Keratinocyte (primary cell): ENCODE measurements at regions not wholly inside any gene's neighbourhood (a gene's known extent, or its start where the extent isn't known, plus 50 kb on each side); places are given as distances from the start of the nearest gene placed in this dataset.
A peak's percentile ranks its signal among the peaks of the same experiment; 100 is the strongest.

Source experiments
- DNase-seq: peaks from one replicate; pipeline ENCODE4 v3.0.0-alpha.2; 2011; ENCODE audit warnings: low read depth, missing footprints, low spot score
- FAIRE-seq: peaks from 2 replicates; lab custom pipeline; 2011; peaks lifted over from hg19 to GRCh38; lab: Jason Lieb, UNC
- H2AFZ ChIP-seq: 2 replicates; pipeline ENCODE4 v1.6.0; 2012; ENCODE audit warnings: low read length, control low read depth, inconsistent platforms; ENCODE audit not compliant: control insufficient read depth
- H3K27ac ChIP-seq: 2 replicates; pipeline ENCODE4 v1.5.1; 2011; ENCODE audit warnings: low read length; ENCODE audit not compliant: control insufficient read depth, insufficient read depth
- H3K27me3 ChIP-seq: 3 replicates; pipeline ENCODE4 v1.6.0; 2011; ENCODE audit warnings: low read length; ENCODE audit not compliant: control insufficient read depth, insufficient read depth; ENCODE audit errors: extremely low read depth
- H3K36me3 ChIP-seq, 2 experiments: 2 replicates in 1 of 2; 3 replicates in 1 of 2; pipeline ENCODE4 v1.5.1; 2011; ENCODE audit warnings: low read length in 2 of 2, mild to moderate bottlenecking in 1 of 2; ENCODE audit not compliant: control insufficient read depth in 2 of 2, insufficient read depth in 2 of 2; ENCODE audit errors: extremely low read depth in 1 of 2
- H3K4me1 ChIP-seq: 3 replicates; pipeline ENCODE4 v1.5.1; 2011; ENCODE audit warnings: low read length; ENCODE audit not compliant: control insufficient read depth, insufficient read depth; ENCODE audit errors: extremely low read depth
- H3K4me2 ChIP-seq: 3 replicates; pipeline ENCODE4 v1.6.0; 2011; ENCODE audit warnings: low read depth, low read length; ENCODE audit not compliant: control insufficient read depth, insufficient read depth; ENCODE audit errors: extremely low read depth
- H3K4me3 ChIP-seq, 3 experiments: fragments of 200-600 bp in 1 of 3; sonication (generic) in 1 of 3; 2 replicates in 2 of 3; 3 replicates in 1 of 3; pipeline ENCODE4 v1.5.1; 2011 to 2016; ENCODE audit warnings: low read length in 3 of 3, mild to moderate bottlenecking in 3 of 3, control low read depth in 2 of 3, inconsistent platforms in 1 of 3, low read depth in 1 of 3, mixed read lengths in 1 of 3, mixed run types in 1 of 3, moderate library complexity in 1 of 3; ENCODE audit not compliant: control insufficient read depth in 2 of 3, insufficient read depth in 2 of 3; ENCODE audit errors: extremely low read depth in 1 of 3
- H3K79me2 ChIP-seq: 2 replicates; pipeline ENCODE4 v1.6.0; 2012; ENCODE audit warnings: low read length; ENCODE audit not compliant: control insufficient read depth, insufficient read depth
- H3K9ac ChIP-seq: 3 replicates; pipeline ENCODE4 v1.6.0; 2011; ENCODE audit warnings: low read length; ENCODE audit not compliant: control insufficient read depth, insufficient read depth; ENCODE audit errors: extremely low read depth
- H3K9me1 ChIP-seq: 3 replicates; pipeline ENCODE4 v1.6.0; 2011; ENCODE audit warnings: low read length; ENCODE audit not compliant: control insufficient read depth, insufficient read depth; ENCODE audit errors: extremely low read depth
- H3K9me3 ChIP-seq: 2 replicates; pipeline ENCODE4 v1.5.1; 2012; ENCODE audit warnings: low read depth, low read length; ENCODE audit not compliant: control insufficient read depth
- H4K20me1 ChIP-seq: 3 replicates; pipeline ENCODE4 v1.6.0; 2011; ENCODE audit warnings: low read length; ENCODE audit not compliant: control insufficient read depth, insufficient read depth; ENCODE audit errors: extremely low read depth
- CTCF ChIP-seq, 3 experiments: IDR thresholded peaks in 1 of 3; conservative IDR thresholded peaks in 1 of 3; optimal IDR thresholded peaks in 1 of 3; 2 replicates in 2 of 3; 3 replicates in 1 of 3; pipeline versions ENCODE3 to v1.5.1; 2011; ENCODE audit warnings: low read length in 3 of 3, mild to moderate bottlenecking in 3 of 3, moderate library complexity in 2 of 3, control low read depth in 1 of 3, inconsistent platforms in 1 of 3; ENCODE audit not compliant: insufficient read depth in 2 of 3; ENCODE audit errors: extremely low read depth in 1 of 3
- EZH2 ChIP-seq: IDR thresholded peaks from one replicate; pipeline ENCODE4 v1.6.1; 2012; ENCODE audit warnings: inconsistent platforms, mild to moderate bottlenecking, low read length, moderate library complexity
- dilution Hi-C: fragments of 300-500 bp; cut with MboI; formaldehyde crosslinking; loops from one replicate; pipeline ENCODE4 v1.7.0; 2020; ENCODE audit warnings: low sequenced_read_pairs; ENCODE audit not compliant: extremely low pct_ligation_motif_present

- peak; percentile 65 for FAIRE-seq
- Histone ChIP-seq H4K20me1 (no peaks in the 10 kb centered on the region), H3K79me2 (no peaks in the 10 kb centered on the region), H3K27me3 (no peaks in the 10 kb centered on the region), H3K4me3 (no peak overlapping the region), H3K4me1 (peaks cover 13% of the 10 kb centered on the region), H3K4me2 (no peak overlapping the region), H3K9me3 (no peaks in the 10 kb centered on the region), H3K9ac (no peak overlapping the region), H3K27ac (no peak overlapping the region), H3K9me1 (no peaks in the 10 kb centered on the region), H2AFZ (no peak overlapping the region), H3K36me3 (no peaks in the 10 kb centered on the region)
- dilution Hi-C loops = no loop called here
- peak; percentile 32 for DNase-seq
- TF ChIP-seq CTCF (optimal IDR thresholded peaks at IDR 0.05 in 1 of 3, IDR thresholded peaks at IDR 0.05 in 1 of 3, conservative IDR thresholded peaks at IDR 0.05 in 1 of 3; ENCODE audit: extremely low read depth in 1 of 3, insufficient read depth in 2 of 3, low read length in 3 of 3) = no peak
Observed at GRCh38 chrX:37912304-37912703, 64.9 kb upstream of the DYNLT3 start.

- no peaks in the 10 kb centered on the region for H3K79me2 ChIP-seq
- H3K9me1 ChIP-seq = no peaks in the 10 kb centered on the region
- no peaks in the 10 kb centered on the region for H3K9me3 ChIP-seq
- no peak overlapping the region for H3K9ac ChIP-seq
- H4K20me1 ChIP-seq = no peaks in the 10 kb centered on the region
- H3K36me3 ChIP-seq = no peaks in the 10 kb centered on the region
- TF ChIP-seq CTCF (optimal IDR thresholded peaks at IDR 0.05 in 1 of 3, IDR thresholded peaks at IDR 0.05 in 1 of 3, conservative IDR thresholded peaks at IDR 0.05 in 1 of 3; ENCODE audit: extremely low read depth in 1 of 3, insufficient read depth in 2 of 3, low read length in 3 of 3) (no peak), EZH2 (no peak)
- no peaks in the 10 kb centered on the region for H3K27me3 ChIP-seq
- DNase-seq (no peak), FAIRE-seq (no peak)
- H3K4me3 ChIP-seq = no peak overlapping the region
- peak overlapping the region; percentile 10 for H3K27ac ChIP-seq
- peaks cover 13% of the 10 kb centered on the region for H3K4me1 ChIP-seq
- dilution Hi-C loops = no loop called here
- no peak overlapping the region for H3K4me2 ChIP-seq
- H2AFZ ChIP-seq = no peak overlapping the region
Observed at GRCh38 chrX:37912777-37913176, 65.4 kb upstream of the DYNLT3 start.
